HepG2 (cell line): ENCODE measurements at regions not wholly inside any gene's neighbourhood (a gene's known extent, or its start where the extent isn't known, plus 50 kb on each side); places are given as distances from the start of the nearest gene placed in this dataset.

Source experiments
- ATAC-seq: fragments of 200-7000 bp; cut with Tn5 transposase; 3 replicates; pipeline ENCODE4 v1.9.1; 2020; ENCODE audit warnings: mild to moderate bottlenecking, moderate library complexity
- BruUV-seq: library from RNA; stranded (reverse); fragments of 400-500 nt; replicated peaks from 2 replicates; lab custom pipeline; 2021; lab: Mats Ljungman, UMichigan
- CTCF ChIA-PET: fragments of 300-600 bp; formaldehyde crosslinking; extraction: SDS; loops from one replicate; lab custom pipeline; 2021; ENCODE audit warnings: low total read pairs, inconsistent platforms, low intra/inter-chr PET ratio; lab: Yijun Ruan, JAX
- POLR2A ChIA-PET: fragments of 350-600 bp; sonication (Branson Sonifier 250); formaldehyde crosslinking; loops from one replicate; lab custom pipeline; 2020; ENCODE audit warnings: antibody characterized with exemption, inconsistent platforms; lab: Yijun Ruan, JAX
- DNase-seq: peaks from one replicate; pipeline ENCODE4 v3.0.0-alpha.2; 2015; ENCODE audit warnings: low spot score
- FAIRE-seq: peaks from 3 replicates; lab custom pipeline; 2011; peaks lifted over from hg19 to GRCh38; lab: Jason Lieb, UNC
- H2AFZ ChIP-seq: one replicate; pipeline ENCODE4 v1.6.1; 2011; ENCODE audit warnings: low read length, inconsistent platforms
- H3K27ac ChIP-seq: fragments of 300-600 bp; 3 replicates; pipeline ENCODE4 v1.8.0; 2011; ENCODE audit warnings: mixed run types, mild to moderate bottlenecking, mixed read lengths, low read length, inconsistent platforms; ENCODE audit not compliant: insufficient read depth; ENCODE audit errors: extremely low read length
- H3K27me3 ChIP-seq, 2 experiments: fragments of 200-600 bp in 1 of 2; 2 replicates in 1 of 2; 3 replicates in 1 of 2; pipeline versions ENCODE4 v1.6.0 to v1.8.0; 2011; ENCODE audit warnings: low read length in 2 of 2, mild to moderate bottlenecking in 2 of 2, moderate library complexity in 2 of 2, inconsistent platforms in 1 of 2; ENCODE audit not compliant: insufficient read depth in 2 of 2, control insufficient read depth in 1 of 2
- H3K36me3 ChIP-seq, 2 experiments: fragments of 200-600 bp in 1 of 2; replicated peaks in 1 of 2; 2 replicates in 1 of 2; 3 replicates in 1 of 2; pipeline versions ENCODE4 v1.5.1 to v1.8.0; 2011; ENCODE audit warnings: low read length in 2 of 2, inconsistent platforms in 1 of 2; ENCODE audit not compliant: insufficient read depth in 2 of 2, control insufficient read depth in 1 of 2
- H3K4me1 ChIP-seq: 2 replicates; pipeline ENCODE4 v1.5.1; 2012; ENCODE audit warnings: low read length, inconsistent platforms; ENCODE audit not compliant: insufficient read depth
- H3K4me2 ChIP-seq: 2 replicates; pipeline ENCODE4 v1.6.0; 2011; ENCODE audit warnings: low read depth, low read length, inconsistent platforms
- H3K4me3 ChIP-seq, 3 experiments: fragments of 200-600 bp in 1 of 3; sonication (generic), shearing (Covaris generic) in 1 of 3; replicated peaks in 1 of 3; 2 replicates each; pipeline ENCODE4 v1.5.1; 2011 to 2016; ENCODE audit warnings: low read length in 3 of 3, inconsistent platforms in 2 of 3, low read depth in 2 of 3, mild to moderate bottlenecking in 2 of 3, control low read depth in 1 of 3, mixed read lengths in 1 of 3; ENCODE audit not compliant: insufficient read depth in 1 of 3
- H3K79me2 ChIP-seq: one replicate; pipeline ENCODE4 v1.6.1; 2011; ENCODE audit warnings: low read length, inconsistent platforms; ENCODE audit not compliant: insufficient read depth
- H3K9ac ChIP-seq: 2 replicates; pipeline ENCODE4 v1.6.0; 2011; ENCODE audit warnings: mild to moderate bottlenecking, low read depth, low read length, inconsistent platforms; ENCODE audit not compliant: insufficient read depth
- H3K9me3 ChIP-seq: 2 replicates; pipeline ENCODE4 v1.5.1; 2012; ENCODE audit warnings: mild to moderate bottlenecking, low read length
- H4K20me1 ChIP-seq: 2 replicates; pipeline ENCODE4 v1.6.0; 2011; ENCODE audit warnings: inconsistent platforms, mild to moderate bottlenecking, low read length, moderate library complexity; ENCODE audit not compliant: insufficient read depth
- ZNF552 ChIP-seq: sonication (generic); formaldehyde crosslinking; IDR thresholded peaks from 2 replicates; pipeline ENCODE4 v1.9.0; 2022; ENCODE audit warnings: missing genetic modification reagents, mild to moderate bottlenecking, borderline replicate concordance
- ZNF780A ChIP-seq: sonication (generic); formaldehyde crosslinking; IDR thresholded peaks from 2 replicates; pipeline ENCODE4 v1.8.0; 2022; ENCODE audit warnings: mild to moderate bottlenecking, missing genetic modification reagents, moderate library complexity
- WGBS: methylation state at CpG from one replicate; pipeline ENCODE4 v1.1.6; 2017; ENCODE audit warnings: low lambda C conversion rate; 5-methylcytosine and 5-hydroxymethylcytosine counted together
- in situ Hi-C: cut with HindIII; loops from 2 replicates; pipeline ENCODE4 v1.10.0; 2017; ENCODE audit warnings: low pct_unique_long_range_greater_than_20kb; ENCODE audit not compliant: extremely low pct_ligation_motif_present
- intact Hi-C: fragments of 100-400 bp; cut with micrococcal nuclease; formaldehyde crosslinking; loops from one replicate; pipeline ENCODE4 v1.10.0; 2022; ENCODE audit not compliant: unreplicated experiment
- TF ChIP-seq, protein P1 (sequence below): sonication (generic); formaldehyde crosslinking; IDR thresholded peaks from 2 replicates; pipeline ENCODE4 v1.4.0; 2020; ENCODE audit warnings: missing genetic modification reagents, borderline replicate concordance
- TF ChIP-seq, protein P2 (sequence below): sonication (generic); formaldehyde crosslinking; IDR thresholded peaks from 2 replicates; pipeline ENCODE4 v1.9.0; 2021; ENCODE audit warnings: mild to moderate bottlenecking, missing genetic modification reagents

DNA sequence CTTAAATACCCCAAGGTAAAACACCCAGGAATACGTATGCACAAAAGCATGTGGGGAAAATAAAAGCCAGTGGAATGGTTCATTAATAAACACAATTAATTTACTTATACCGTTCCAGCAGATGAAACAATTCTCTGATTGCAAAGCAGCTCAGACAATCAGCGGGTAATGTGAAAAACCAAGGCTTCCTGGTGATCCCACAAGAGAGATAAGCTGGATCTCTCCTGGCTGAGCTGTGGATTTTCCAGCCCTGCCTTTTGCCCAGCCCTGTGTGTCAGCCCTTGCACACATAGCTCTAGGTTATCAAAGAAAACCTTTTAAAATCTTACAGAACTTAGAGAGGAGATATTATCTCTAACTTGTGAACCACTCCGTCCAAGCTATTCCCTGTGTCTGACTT is 1010.7 kb upstream of the AUTS2 start:
- FAIRE-seq = no peak
- no peaks in the 10 kb centered on the region for H3K36me3 ChIP-seq
- BruUV-seq = no TSS peak
- H2AFZ ChIP-seq = no peak overlapping the region
- CTCF ChIA-PET = no interaction called here
- no peaks in the 10 kb centered on the region for H3K79me2 ChIP-seq
- no peak overlapping the region for H3K4me3 ChIP-seq
- TF ChIP-seq ZNF552 (CRISPR knock-in tag) = no peak
- TF ChIP-seq, protein P1, sequence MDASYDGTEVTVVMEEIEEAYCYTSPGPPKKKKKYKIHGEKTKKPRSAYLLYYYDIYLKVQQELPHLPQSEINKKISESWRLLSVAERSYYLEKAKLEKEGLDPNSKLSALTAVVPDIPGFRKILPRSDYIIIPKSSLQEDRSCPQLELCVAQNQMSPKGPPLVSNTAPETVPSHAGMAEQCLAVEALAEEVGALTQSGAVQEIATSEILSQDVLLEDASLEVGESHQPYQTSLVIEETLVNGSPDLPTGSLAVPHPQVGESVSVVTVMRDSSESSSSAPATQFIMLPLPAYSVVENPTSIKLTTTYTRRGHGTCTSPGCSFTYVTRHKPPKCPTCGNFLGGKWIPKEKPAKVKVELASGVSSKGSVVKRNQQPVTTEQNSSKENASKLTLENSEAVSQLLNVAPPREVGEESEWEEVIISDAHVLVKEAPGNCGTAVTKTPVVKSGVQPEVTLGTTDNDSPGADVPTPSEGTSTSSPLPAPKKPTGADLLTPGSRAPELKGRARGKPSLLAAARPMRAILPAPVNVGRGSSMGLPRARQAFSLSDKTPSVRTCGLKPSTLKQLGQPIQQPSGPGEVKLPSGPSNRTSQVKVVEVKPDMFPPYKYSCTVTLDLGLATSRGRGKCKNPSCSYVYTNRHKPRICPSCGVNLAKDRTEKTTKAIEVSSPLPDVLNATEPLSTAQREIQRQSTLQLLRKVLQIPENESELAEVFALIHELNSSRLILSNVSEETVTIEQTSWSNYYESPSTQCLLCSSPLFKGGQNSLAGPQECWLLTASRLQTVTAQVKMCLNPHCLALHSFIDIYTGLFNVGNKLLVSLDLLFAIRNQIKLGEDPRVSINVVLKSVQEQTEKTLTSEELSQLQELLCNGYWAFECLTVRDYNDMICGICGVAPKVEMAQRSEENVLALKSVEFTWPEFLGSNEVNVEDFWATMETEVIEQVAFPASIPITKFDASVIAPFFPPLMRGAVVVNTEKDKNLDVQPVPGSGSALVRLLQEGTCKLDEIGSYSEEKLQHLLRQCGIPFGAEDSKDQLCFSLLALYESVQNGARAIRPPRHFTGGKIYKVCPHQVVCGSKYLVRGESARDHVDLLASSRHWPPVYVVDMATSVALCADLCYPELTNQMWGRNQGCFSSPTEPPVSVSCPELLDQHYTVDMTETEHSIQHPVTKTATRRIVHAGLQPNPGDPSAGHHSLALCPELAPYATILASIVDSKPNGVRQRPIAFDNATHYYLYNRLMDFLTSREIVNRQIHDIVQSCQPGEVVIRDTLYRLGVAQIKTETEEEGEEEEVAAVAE (CRISPR knock-in tag) = no peak
- no peak for TF ChIP-seq ZNF780A
- TF ChIP-seq, all 625 proteins: peak for 0
- intact Hi-C loops = no loop called here
- in situ Hi-C loops = no loop called here
- H3K27ac ChIP-seq = no peak overlapping the region
- POLR2A ChIA-PET = no interaction called here
- WGBS = 18% methylated on average over 4 of the region's 4 CpGs
- no peaks in the 10 kb centered on the region for H3K4me1 ChIP-seq
- H3K9me3 ChIP-seq = peaks cover 12% of the 10 kb centered on the region; the same call in 1 of the 2 replicates
- H3K27me3 ChIP-seq = no peaks in the 10 kb centered on the region
- no peak overlapping the region for H3K4me2 ChIP-seq
- DNase-seq = no peak
- H3K9ac ChIP-seq = no peak overlapping the region
- H4K20me1 ChIP-seq = no peaks in the 10 kb centered on the region
- no peak for ATAC-seq

DNA sequence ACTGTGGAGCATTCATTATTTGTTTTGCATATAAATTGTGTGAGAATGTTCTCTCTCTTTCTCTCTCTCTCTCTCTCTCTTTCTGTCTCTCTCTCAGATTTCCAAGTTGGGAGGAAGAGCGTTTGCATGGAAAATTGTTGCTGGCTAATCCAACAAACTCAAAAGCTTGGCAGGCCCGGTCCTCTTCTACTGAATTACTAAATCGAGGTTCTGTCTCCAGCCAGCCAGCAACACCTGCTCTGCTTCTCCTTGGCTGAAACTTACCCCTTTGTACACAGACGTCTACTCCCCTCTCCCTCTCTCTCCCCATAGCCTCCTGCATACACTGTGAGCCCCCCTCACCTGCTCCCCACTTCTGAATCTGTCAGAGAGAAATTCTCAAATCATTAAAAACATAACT is 996.4 kb upstream of the AUTS2 start:
- ATAC-seq = no peak
- FAIRE-seq = no peak
- ChIA-PET POLR2A (no interaction called here), CTCF (no interaction called here)
- DNase-seq = no peak
- WGBS = 0% methylated on average over 4 of the region's 4 CpGs
- H3K36me3 ChIP-seq = no peaks in the 10 kb centered on the region
- intact Hi-C loops = no loop called here
- no TSS peak for BruUV-seq
- no peak overlapping the region for H2AFZ ChIP-seq
- H4K20me1 ChIP-seq = no peaks in the 10 kb centered on the region
- no peaks in the 10 kb centered on the region for H3K4me1 ChIP-seq
- H3K4me3 ChIP-seq = no peak overlapping the region
- peaks cover 56% of the 10 kb centered on the region for H3K9me3 ChIP-seq
- in situ Hi-C loops = no loop called here
- no peaks in the 10 kb centered on the region for H3K79me2 ChIP-seq
- no peak overlapping the region for H3K27ac ChIP-seq
- no peak overlapping the region for H3K9ac ChIP-seq
- H3K4me2 ChIP-seq = no peak overlapping the region
- no peaks in the 10 kb centered on the region for H3K27me3 ChIP-seq
- TF ChIP-seq, protein P2, sequence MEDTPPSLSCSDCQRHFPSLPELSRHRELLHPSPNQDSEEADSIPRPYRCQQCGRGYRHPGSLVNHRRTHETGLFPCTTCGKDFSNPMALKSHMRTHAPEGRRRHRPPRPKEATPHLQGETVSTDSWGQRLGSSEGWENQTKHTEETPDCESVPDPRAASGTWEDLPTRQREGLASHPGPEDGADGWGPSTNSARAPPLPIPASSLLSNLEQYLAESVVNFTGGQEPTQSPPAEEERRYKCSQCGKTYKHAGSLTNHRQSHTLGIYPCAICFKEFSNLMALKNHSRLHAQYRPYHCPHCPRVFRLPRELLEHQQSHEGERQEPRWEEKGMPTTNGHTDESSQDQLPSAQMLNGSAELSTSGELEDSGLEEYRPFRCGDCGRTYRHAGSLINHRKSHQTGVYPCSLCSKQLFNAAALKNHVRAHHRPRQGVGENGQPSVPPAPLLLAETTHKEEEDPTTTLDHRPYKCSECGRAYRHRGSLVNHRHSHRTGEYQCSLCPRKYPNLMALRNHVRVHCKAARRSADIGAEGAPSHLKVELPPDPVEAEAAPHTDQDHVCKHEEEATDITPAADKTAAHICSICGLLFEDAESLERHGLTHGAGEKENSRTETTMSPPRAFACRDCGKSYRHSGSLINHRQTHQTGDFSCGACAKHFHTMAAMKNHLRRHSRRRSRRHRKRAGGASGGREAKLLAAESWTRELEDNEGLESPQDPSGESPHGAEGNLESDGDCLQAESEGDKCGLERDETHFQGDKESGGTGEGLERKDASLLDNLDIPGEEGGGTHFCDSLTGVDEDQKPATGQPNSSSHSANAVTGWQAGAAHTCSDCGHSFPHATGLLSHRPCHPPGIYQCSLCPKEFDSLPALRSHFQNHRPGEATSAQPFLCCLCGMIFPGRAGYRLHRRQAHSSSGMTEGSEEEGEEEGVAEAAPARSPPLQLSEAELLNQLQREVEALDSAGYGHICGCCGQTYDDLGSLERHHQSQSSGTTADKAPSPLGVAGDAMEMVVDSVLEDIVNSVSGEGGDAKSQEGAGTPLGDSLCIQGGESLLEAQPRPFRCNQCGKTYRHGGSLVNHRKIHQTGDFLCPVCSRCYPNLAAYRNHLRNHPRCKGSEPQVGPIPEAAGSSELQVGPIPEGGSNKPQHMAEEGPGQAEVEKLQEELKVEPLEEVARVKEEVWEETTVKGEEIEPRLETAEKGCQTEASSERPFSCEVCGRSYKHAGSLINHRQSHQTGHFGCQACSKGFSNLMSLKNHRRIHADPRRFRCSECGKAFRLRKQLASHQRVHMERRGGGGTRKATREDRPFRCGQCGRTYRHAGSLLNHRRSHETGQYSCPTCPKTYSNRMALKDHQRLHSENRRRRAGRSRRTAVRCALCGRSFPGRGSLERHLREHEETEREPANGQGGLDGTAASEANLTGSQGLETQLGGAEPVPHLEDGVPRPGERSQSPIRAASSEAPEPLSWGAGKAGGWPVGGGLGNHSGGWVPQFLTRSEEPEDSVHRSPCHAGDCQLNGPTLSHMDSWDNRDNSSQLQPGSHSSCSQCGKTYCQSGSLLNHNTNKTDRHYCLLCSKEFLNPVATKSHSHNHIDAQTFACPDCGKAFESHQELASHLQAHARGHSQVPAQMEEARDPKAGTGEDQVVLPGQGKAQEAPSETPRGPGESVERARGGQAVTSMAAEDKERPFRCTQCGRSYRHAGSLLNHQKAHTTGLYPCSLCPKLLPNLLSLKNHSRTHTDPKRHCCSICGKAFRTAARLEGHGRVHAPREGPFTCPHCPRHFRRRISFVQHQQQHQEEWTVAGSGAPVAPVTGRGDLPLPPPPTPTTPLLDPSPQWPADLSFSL (CRISPR knock-in tag) = no peak
